Fibroblast of skin of abdomen (primary cell): ENCODE measurements at regions not wholly inside any gene's neighbourhood (a gene's known extent, or its start where the extent isn't known, plus 50 kb on each side); places are given as distances from the start of the nearest gene placed in this dataset.

ENCODE experiments used
- DNase-seq: peaks from one replicate; pipeline ENCODE4 v3.0.0-alpha.2; 2013

DNA sequence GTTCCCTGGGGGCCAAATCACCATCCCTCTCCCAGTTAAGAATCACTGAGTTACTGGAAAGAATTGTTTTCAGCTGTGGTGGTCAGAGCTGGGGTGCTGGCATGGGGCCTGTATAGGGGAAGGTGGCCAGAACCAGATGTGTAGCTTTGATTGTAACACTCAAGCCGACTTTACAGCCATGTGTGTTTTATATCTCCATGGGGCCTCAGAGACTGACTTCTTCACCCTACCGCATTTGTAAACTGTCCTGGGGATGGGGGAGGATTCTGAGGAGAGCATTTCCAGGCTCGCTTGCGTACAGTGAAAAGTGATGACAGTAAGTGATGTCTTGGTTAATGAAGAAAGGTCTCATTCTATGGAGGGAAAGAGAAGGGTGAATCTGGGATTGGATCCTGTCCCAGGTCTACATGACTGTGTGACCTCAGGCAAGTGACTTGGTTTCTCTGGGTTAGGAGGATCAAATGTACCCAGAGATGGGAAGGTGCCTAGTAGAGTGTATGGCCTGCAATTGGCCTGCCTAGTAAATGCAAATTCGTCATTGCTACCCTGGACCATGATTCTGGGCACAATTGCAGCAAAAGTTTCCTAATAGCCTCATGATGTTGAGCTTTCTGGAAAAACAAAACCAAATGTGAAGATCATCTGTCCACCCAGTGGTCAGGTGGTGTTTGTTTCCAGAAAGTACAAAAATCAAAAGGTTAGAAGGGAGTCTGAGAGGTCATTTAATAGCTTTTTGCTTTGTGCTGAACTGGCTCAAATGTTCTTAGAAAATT, 49.7 kb upstream of the RCC2 start:
- DNase-seq: peak; percentile 58
